ENCODE measurements at regions not wholly inside any gene's neighbourhood (a gene's known extent, or its start where the extent isn't known, plus 50 kb on each side); places are given as distances from the start of the nearest gene placed in this dataset.

- no peak overlapping the region for H3K4me3 ChIP-seq (ENCODE audit: control insufficient read depth, low read depth, low read length)
- TF ChIP-seq CTCF (conservative IDR thresholded peaks at IDR 0.05; ENCODE audit: control insufficient read depth, insufficient read depth, low read depth, low read length) = no peak
- DNase-seq (ENCODE audit: low read depth) = no peak
Observed at GRCh38 chr2:120614901-120615300, 120.8 kb upstream of the GLI2 start.

GRCh38 chr2:120616261-120616660, 119.4 kb upstream of the GLI2 start:
- no peak for TF ChIP-seq CTCF (conservative IDR thresholded peaks at IDR 0.05; ENCODE audit: control insufficient read depth, insufficient read depth, low read depth, low read length)
- H3K4me3 ChIP-seq (ENCODE audit: control insufficient read depth, low read depth, low read length) = no peak overlapping the region
- no peak for DNase-seq (ENCODE audit: low read depth)

GRCh38 chr2:120617055-120617454, 118.6 kb upstream of the GLI2 start:
- DNase-seq (ENCODE audit: low read depth) = peak; percentile 46
- no peak for TF ChIP-seq CTCF (conservative IDR thresholded peaks at IDR 0.05; ENCODE audit: control insufficient read depth, insufficient read depth, low read depth, low read length)

GRCh38 chr2:120618830-120619229, 116.8 kb upstream of the GLI2 start:
- no peak for DNase-seq (ENCODE audit: low read depth)
- no peak overlapping the region for H3K4me3 ChIP-seq (ENCODE audit: control insufficient read depth, low read depth, low read length)
- TF ChIP-seq CTCF (conservative IDR thresholded peaks at IDR 0.05; ENCODE audit: control insufficient read depth, insufficient read depth, low read depth, low read length) = no peak

More at GRCh38 chr2:120617055-120617454, 118.6 kb upstream of the GLI2 start:
- H3K4me3 ChIP-seq (ENCODE audit: control insufficient read depth, low read depth, low read length) = no peak overlapping the region

- H3K4me3 ChIP-seq (ENCODE audit: control insufficient read depth, low read depth, low read length) = no peak overlapping the region
- no peak for TF ChIP-seq CTCF (conservative IDR thresholded peaks at IDR 0.05; ENCODE audit: control insufficient read depth, insufficient read depth, low read depth, low read length)
- no peak for DNase-seq (ENCODE audit: low read depth)
Observed at GRCh38 chr2:120619579-120619978, 116.1 kb upstream of the GLI2 start.

GRCh38 chr2:120620025-120620793, 115.5 kb upstream of the GLI2 start:
- H3K4me3 ChIP-seq (ENCODE audit: control insufficient read depth, low read depth, low read length) = no peak overlapping the region
- TF ChIP-seq CTCF (conservative IDR thresholded peaks at IDR 0.05; ENCODE audit: control insufficient read depth, insufficient read depth, low read depth, low read length) = no peak
- DNase-seq (ENCODE audit: low read depth) = peak; percentile 75
